Neural progenitor cell (in vitro differentiated cells): ENCODE measurements at regions not wholly inside any gene's neighbourhood (a gene's known extent, or its start where the extent isn't known, plus 50 kb on each side); places are given as distances from the start of the nearest gene placed in this dataset.

ENCODE experiments used
- EZH2 ChIP-seq: fragments of 200-600 bp; sonication (generic); IDR thresholded peaks from 2 replicates; pipeline ENCODE4 v1.6.1; 2017; ENCODE audit warnings: antibody characterized with exemption, mild to moderate bottlenecking, moderate library complexity
- EZH2phosphoT487 ChIP-seq: fragments of 200-600 bp; sonication (generic); IDR thresholded peaks from 2 replicates; pipeline ENCODE4 v1.6.1; 2017; ENCODE audit warnings: antibody characterized with exemption
- TF ChIP-seq, protein P1 (sequence below): fragments of 200-600 bp; sonication (generic); IDR thresholded peaks from 2 replicates; pipeline ENCODE4 v1.5.1; 2017; ENCODE audit warnings: antibody characterized with exemption, mild to moderate bottlenecking

DNA sequence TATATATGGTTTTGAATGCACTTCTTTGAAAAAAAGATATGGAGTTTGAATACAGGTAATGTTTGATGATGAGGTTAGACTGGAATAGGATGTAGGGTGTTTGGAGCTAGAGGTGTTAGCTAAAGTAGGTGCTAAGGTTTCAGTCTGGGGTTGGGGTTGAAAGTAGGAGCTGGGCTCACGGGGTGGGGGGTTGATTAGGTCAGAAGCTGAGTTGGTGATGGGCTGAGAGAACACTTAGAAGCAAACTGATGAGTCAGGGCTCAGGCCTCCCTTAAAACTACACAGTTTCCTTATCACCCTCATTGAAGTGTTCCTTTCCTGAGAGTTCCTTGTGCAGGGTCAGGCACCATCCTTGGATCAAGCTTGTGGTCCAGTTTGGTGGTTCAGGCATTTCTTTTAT lies 308.8 kb upstream of the ADAMTS16 start:
- TF ChIP-seq, protein P1, sequence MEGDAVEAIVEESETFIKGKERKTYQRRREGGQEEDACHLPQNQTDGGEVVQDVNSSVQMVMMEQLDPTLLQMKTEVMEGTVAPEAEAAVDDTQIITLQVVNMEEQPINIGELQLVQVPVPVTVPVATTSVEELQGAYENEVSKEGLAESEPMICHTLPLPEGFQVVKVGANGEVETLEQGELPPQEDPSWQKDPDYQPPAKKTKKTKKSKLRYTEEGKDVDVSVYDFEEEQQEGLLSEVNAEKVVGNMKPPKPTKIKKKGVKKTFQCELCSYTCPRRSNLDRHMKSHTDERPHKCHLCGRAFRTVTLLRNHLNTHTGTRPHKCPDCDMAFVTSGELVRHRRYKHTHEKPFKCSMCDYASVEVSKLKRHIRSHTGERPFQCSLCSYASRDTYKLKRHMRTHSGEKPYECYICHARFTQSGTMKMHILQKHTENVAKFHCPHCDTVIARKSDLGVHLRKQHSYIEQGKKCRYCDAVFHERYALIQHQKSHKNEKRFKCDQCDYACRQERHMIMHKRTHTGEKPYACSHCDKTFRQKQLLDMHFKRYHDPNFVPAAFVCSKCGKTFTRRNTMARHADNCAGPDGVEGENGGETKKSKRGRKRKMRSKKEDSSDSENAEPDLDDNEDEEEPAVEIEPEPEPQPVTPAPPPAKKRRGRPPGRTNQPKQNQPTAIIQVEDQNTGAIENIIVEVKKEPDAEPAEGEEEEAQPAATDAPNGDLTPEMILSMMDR, result no peak
- TF ChIP-seq EZH2 (no peak), EZH2phosphoT487 (no peak)
